22Rv1 (cell line): ENCODE measurements at regions not wholly inside any gene's neighbourhood (a gene's known extent, or its start where the extent isn't known, plus 50 kb on each side); places are given as distances from the start of the nearest gene placed in this dataset.

ENCODE experiments used
- CTCF ChIP-seq: fragments of 450-650 bp; IDR thresholded peaks from 2 replicates; pipeline ENCODE4 v1.5.1; 2017; ENCODE audit warnings: mild to moderate bottlenecking
- ZFX ChIP-seq: fragments of 450-650 bp; IDR thresholded peaks from 2 replicates; pipeline ENCODE4 v1.6.1; 2017; ENCODE audit warnings: antibody characterized with exemption, borderline replicate concordance

DNA sequence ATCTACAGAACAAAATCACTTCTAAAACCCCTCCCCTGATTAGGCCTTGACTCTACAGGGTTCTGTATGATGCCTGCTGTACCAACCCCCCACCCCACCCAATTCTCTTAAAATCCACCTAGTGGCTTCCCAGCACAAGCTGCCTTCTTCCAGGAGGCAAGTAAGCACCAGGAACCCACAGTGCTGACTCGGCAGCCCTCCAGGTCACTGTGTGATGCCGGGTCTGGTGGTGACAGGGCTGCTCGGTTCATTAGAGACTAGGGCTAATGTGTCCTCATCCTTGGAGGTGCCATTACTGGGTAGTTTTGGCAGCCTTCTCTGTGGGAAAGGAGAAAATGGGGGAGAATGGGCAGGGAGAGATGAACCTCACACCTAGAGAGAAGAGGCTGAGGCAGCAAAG is 363.5 kb downstream of the PTPRU start:
- no peak for TF ChIP-seq CTCF
- no peak for TF ChIP-seq ZFX
